ENCODE measurements at regions not wholly inside any gene's neighbourhood (a gene's known extent, or its start where the extent isn't known, plus 50 kb on each side); places are given as distances from the start of the nearest gene placed in this dataset.

- no peak for ATAC-seq
- intact Hi-C loops (cut with DNase I, micrococcal nuclease): no loop called here
Observed at GRCh38 chr7:126378642-126379041, 874.1 kb downstream of the GRM8 start.

GRCh38 chr7:126370038-126370668 is 882.6 kb downstream of the GRM8 start:
- ATAC-seq: no peak
- POLR2A ChIA-PET: no interaction called here
- Mint-ChIP-seq H3K27me3 (no peaks in the 10 kb centered on the region), H3K36me3 (ENCODE audit: low read depth) (no peaks in the 10 kb centered on the region), H3K9me3 (ENCODE audit: low read depth) (peaks cover 10% of the 10 kb centered on the region), H3K27ac (no peak overlapping the region), H3K4me1 (no peaks in the 10 kb centered on the region), H3K4me3 (no peak overlapping the region)
- intact Hi-C loops (cut with DNase I, micrococcal nuclease): no loop called here
- CTCF ChIA-PET: no interaction called here
- no peak for DNase-seq

More at GRCh38 chr7:126378642-126379041, 874.1 kb downstream of the GRM8 start:
- DNase-seq: no peak
- no peak overlapping the region for H3K27ac Mint-ChIP-seq
- no peaks in the 10 kb centered on the region for H3K27me3 Mint-ChIP-seq
- H3K36me3 Mint-ChIP-seq (ENCODE audit: low read depth): no peaks in the 10 kb centered on the region
- no peaks in the 10 kb centered on the region for H3K4me1 Mint-ChIP-seq
- CTCF ChIA-PET: no interaction called here
- POLR2A ChIA-PET: no interaction called here
- no peaks in the 10 kb centered on the region for H3K9me3 Mint-ChIP-seq (ENCODE audit: low read depth)
- no peak overlapping the region for H3K4me3 Mint-ChIP-seq

- Mint-ChIP-seq H3K27me3 (no peaks in the 10 kb centered on the region), H3K27ac (no peak overlapping the region), H3K36me3 (ENCODE audit: low read depth) (no peaks in the 10 kb centered on the region), H3K4me3 (no peak overlapping the region), H3K9me3 (ENCODE audit: low read depth) (peaks cover 2% of the 10 kb centered on the region), H3K4me1 (no peaks in the 10 kb centered on the region)
- ATAC-seq: no peak
- ChIA-PET CTCF (no interaction called here), POLR2A (no interaction called here)
- intact Hi-C loops (cut with DNase I, micrococcal nuclease): no loop called here
- no peak for DNase-seq
Observed at GRCh38 chr7:126362746-126363145, 890.0 kb downstream of the GRM8 start.

GRCh38 chr7:126361183-126361582 is 891.6 kb downstream of the GRM8 start:
- CTCF ChIA-PET: interaction anchor here (0.7 kb wide), 1 partner anchor 905 kb away, joined by 4 read pairs; no protein-coding TSS in a partner anchor
- Mint-ChIP-seq H3K27me3 (no peaks in the 10 kb centered on the region), H3K36me3 (ENCODE audit: low read depth) (no peaks in the 10 kb centered on the region), H3K9me3 (ENCODE audit: low read depth) (peaks cover 2% of the 10 kb centered on the region), H3K4me3 (no peak overlapping the region), H3K4me1 (no peaks in the 10 kb centered on the region), H3K27ac (no peak overlapping the region)
- POLR2A ChIA-PET: no interaction called here
- DNase-seq (no peak), ATAC-seq (no peak)
- intact Hi-C loops (cut with DNase I, micrococcal nuclease): no loop called here

- H3K27me3 Mint-ChIP-seq: peaks cover 2% of the 10 kb centered on the region
- CTCF ChIA-PET: no interaction called here
- DNase-seq (no peak), ATAC-seq (no peak)
- no peaks in the 10 kb centered on the region for H3K4me1 Mint-ChIP-seq
- no peak overlapping the region for H3K4me3 Mint-ChIP-seq
- H3K27ac Mint-ChIP-seq: no peak overlapping the region
- intact Hi-C loops (cut with DNase I, micrococcal nuclease): no loop called here
- POLR2A ChIA-PET: no interaction called here
- H3K36me3 Mint-ChIP-seq (ENCODE audit: low read depth): no peaks in the 10 kb centered on the region
- peaks cover 6% of the 10 kb centered on the region for H3K9me3 Mint-ChIP-seq (ENCODE audit: low read depth)
Observed at GRCh38 chr7:126339813-126340212, 912.9 kb downstream of the GRM8 start.

GRCh38 chr7:126305671-126306070 is 947.1 kb downstream of the GRM8 start:
- no peak for ATAC-seq
- no peaks in the 10 kb centered on the region for H3K27me3 Mint-ChIP-seq
- H3K4me3 Mint-ChIP-seq: no peak overlapping the region
- H3K4me1 Mint-ChIP-seq: no peaks in the 10 kb centered on the region
- ChIA-PET CTCF (interaction anchor here (0.7 kb wide), 2 partner anchors 224 to 896 kb away, joined by 3 read pairs; no protein-coding TSS in a partner anchor), POLR2A (no interaction called here)
- intact Hi-C loops (cut with DNase I, micrococcal nuclease): no loop called here
- no peak for DNase-seq
- H3K36me3 Mint-ChIP-seq (ENCODE audit: low read depth): no peaks in the 10 kb centered on the region
- no peak overlapping the region for H3K27ac Mint-ChIP-seq
- H3K9me3 Mint-ChIP-seq (ENCODE audit: low read depth): peaks cover 7% of the 10 kb centered on the region

- CTCF ChIA-PET: no interaction called here
- ATAC-seq (no peak), DNase-seq (no peak)
- intact Hi-C loops (cut with DNase I, micrococcal nuclease): no loop called here
- Mint-ChIP-seq H3K27ac (no peak overlapping the region), H3K36me3 (ENCODE audit: low read depth) (no peaks in the 10 kb centered on the region), H3K4me3 (no peak overlapping the region), H3K27me3 (no peaks in the 10 kb centered on the region), H3K4me1 (no peaks in the 10 kb centered on the region), H3K9me3 (ENCODE audit: low read depth) (peaks cover 9% of the 10 kb centered on the region)
- POLR2A ChIA-PET: no interaction called here
Observed at GRCh38 chr7:126303926-126304325, 948.8 kb downstream of the GRM8 start.

- H3K4me1 Mint-ChIP-seq: no peaks in the 10 kb centered on the region
- H3K36me3 Mint-ChIP-seq (ENCODE audit: low read depth): no peaks in the 10 kb centered on the region
- no peaks in the 10 kb centered on the region for H3K27me3 Mint-ChIP-seq
- CTCF ChIA-PET: no interaction called here
- no peak for ATAC-seq
- POLR2A ChIA-PET: no interaction called here
- intact Hi-C loops (cut with DNase I, micrococcal nuclease): no loop called here
- no peak for DNase-seq
- no peak overlapping the region for H3K4me3 Mint-ChIP-seq
- H3K9me3 Mint-ChIP-seq (ENCODE audit: low read depth): peaks cover 13% of the 10 kb centered on the region
- H3K27ac Mint-ChIP-seq: no peak overlapping the region
Observed at GRCh38 chr7:126302639-126303038, 950.1 kb downstream of the GRM8 start.

GRCh38 chr7:126286317-126286716 is 966.4 kb downstream of the GRM8 start:
- no peak overlapping the region for H3K27ac Mint-ChIP-seq
- ChIA-PET CTCF (no interaction called here), POLR2A (no interaction called here)
- peaks cover 9% of the 10 kb centered on the region for H3K9me3 Mint-ChIP-seq (ENCODE audit: low read depth)
- no peaks in the 10 kb centered on the region for H3K4me1 Mint-ChIP-seq
- no peaks in the 10 kb centered on the region for H3K27me3 Mint-ChIP-seq
- H3K36me3 Mint-ChIP-seq (ENCODE audit: low read depth): no peaks in the 10 kb centered on the region
- H3K4me3 Mint-ChIP-seq: no peak overlapping the region
- ATAC-seq (no peak), DNase-seq (no peak)
- intact Hi-C loops (cut with DNase I, micrococcal nuclease): no loop called here

- Mint-ChIP-seq H3K9me3 (ENCODE audit: low read depth) (peaks cover 9% of the 10 kb centered on the region), H3K4me3 (no peak overlapping the region), H3K27ac (no peak overlapping the region), H3K4me1 (no peaks in the 10 kb centered on the region), H3K27me3 (no peaks in the 10 kb centered on the region), H3K36me3 (ENCODE audit: low read depth) (no peaks in the 10 kb centered on the region)
- DNase-seq (no peak), ATAC-seq (no peak)
- intact Hi-C loops (cut with DNase I, micrococcal nuclease): no loop called here
- CTCF ChIA-PET: no interaction called here
- POLR2A ChIA-PET: no interaction called here
Observed at GRCh38 chr7:126236261-126236660, 1016.5 kb downstream of the GRM8 start.

GRCh38 chr7:126228356-126229061 is 1024.2 kb downstream of the GRM8 start:
- peaks cover 3% of the 10 kb centered on the region for H3K9me3 Mint-ChIP-seq (ENCODE audit: low read depth)
- POLR2A ChIA-PET: no interaction called here
- CTCF ChIA-PET: interaction anchor here (0.5 to 1.0 kb wide), 2 partner anchors 31 to 254 kb away, joined by 3 read pairs; no protein-coding TSS in a partner anchor
- no peaks in the 10 kb centered on the region for H3K27me3 Mint-ChIP-seq
- H3K27ac Mint-ChIP-seq: no peak overlapping the region
- intact Hi-C loops (cut with DNase I, micrococcal nuclease): no loop called here
- DNase-seq (no peak), ATAC-seq (no peak)
- no peaks in the 10 kb centered on the region for H3K4me1 Mint-ChIP-seq
- H3K4me3 Mint-ChIP-seq: no peak overlapping the region
- H3K36me3 Mint-ChIP-seq (ENCODE audit: low read depth): no peaks in the 10 kb centered on the region

GRCh38 chr7:126227643-126228042 is 1025.1 kb downstream of the GRM8 start:
- Mint-ChIP-seq H3K9me3 (ENCODE audit: low read depth) (peaks cover 3% of the 10 kb centered on the region), H3K4me3 (no peak overlapping the region), H3K36me3 (ENCODE audit: low read depth) (no peaks in the 10 kb centered on the region), H3K27me3 (no peaks in the 10 kb centered on the region), H3K27ac (no peak overlapping the region), H3K4me1 (no peaks in the 10 kb centered on the region)
- intact Hi-C loops (cut with DNase I, micrococcal nuclease): no loop called here
- ATAC-seq (no peak), DNase-seq (no peak)
- POLR2A ChIA-PET: no interaction called here
- CTCF ChIA-PET: no interaction called here

Data from activated CD4-positive, alpha-beta T cell treated with anti-CD3 and anti-CD28 coated beads for 36 hours (primary cell).